Right atrium auricular region (tissue), 2 donors: ENCODE measurements at regions not wholly inside any gene's neighbourhood (a gene's known extent, or its start where the extent isn't known, plus 50 kb on each side); places are given as distances from the start of the nearest gene placed in this dataset.
"Not testable (repeated sequence)": the region's sequence is repeated elsewhere in the genome, so short reads cannot be mapped to it uniquely, and the experiment has no call there.

Experiments
- DNase-seq: peaks from one replicate; pipeline ENCODE4 v3.0.0-alpha.2; 2019; ENCODE audit warnings: low spot score
- H3K27ac ChIP-seq, 2 donors: fragments of 200-600 bp; sonication (generic); 1 replicate in 1 of 2; 2 replicates in 1 of 2; pipeline ENCODE4 v1.5.1; 2016 to 2019
- H3K27me3 ChIP-seq, 2 donors: fragments of 200-600 bp; sonication (generic); one replicate each; pipeline versions ENCODE4 v1.5.1 to v1.6.0; 2017 to 2019
- H3K36me3 ChIP-seq: fragments of 200-600 bp; sonication (generic); one replicate; pipeline ENCODE4 v1.5.1; 2016
- H3K4me1 ChIP-seq, 2 donors: fragments of 200-600 bp; sonication (generic); one replicate each; pipeline versions ENCODE4 v1.5.1 to v1.6.0; 2017 to 2019
- H3K4me3 ChIP-seq, 2 donors: fragments of 200-600 bp; sonication (generic); 1 replicate in 1 of 2; 2 replicates in 1 of 2; pipeline ENCODE4 v1.5.1; 2017 to 2019; ENCODE audit warnings: mild to moderate bottlenecking in 1 of 2, moderate library complexity in 1 of 2
- H3K9me3 ChIP-seq, 2 donors: fragments of 200-600 bp; sonication (generic); one replicate each; pipeline ENCODE4 v1.5.1; 2019
- TF ChIP-seq, protein P1 (sequence below), 2 donors: fragments of 200-600 bp; sonication (generic); IDR thresholded peaks; one replicate each; pipeline ENCODE4 v1.5.1; 2019; ENCODE audit warnings: antibody characterized with exemption in 2 of 2

DNA sequence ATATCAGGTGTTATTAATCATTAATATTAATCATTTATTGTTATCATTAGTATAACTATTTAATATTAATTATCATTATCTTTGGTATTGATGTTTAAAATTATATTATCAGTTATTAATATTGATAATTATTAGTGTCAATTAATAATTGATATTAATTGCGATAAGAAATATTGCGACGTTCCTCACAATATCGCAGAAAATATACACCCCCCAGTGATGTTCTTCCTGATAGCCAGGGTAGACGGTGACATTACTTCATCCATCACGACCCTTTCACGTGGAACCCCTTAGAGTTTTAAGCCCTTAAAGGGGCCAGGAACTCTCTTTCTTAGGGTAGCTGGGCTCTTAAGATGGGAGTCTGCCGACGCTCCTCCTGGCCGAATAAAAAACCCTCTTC is 98.6 kb upstream of the OSBPL11 start:
- TF ChIP-seq, protein P1, sequence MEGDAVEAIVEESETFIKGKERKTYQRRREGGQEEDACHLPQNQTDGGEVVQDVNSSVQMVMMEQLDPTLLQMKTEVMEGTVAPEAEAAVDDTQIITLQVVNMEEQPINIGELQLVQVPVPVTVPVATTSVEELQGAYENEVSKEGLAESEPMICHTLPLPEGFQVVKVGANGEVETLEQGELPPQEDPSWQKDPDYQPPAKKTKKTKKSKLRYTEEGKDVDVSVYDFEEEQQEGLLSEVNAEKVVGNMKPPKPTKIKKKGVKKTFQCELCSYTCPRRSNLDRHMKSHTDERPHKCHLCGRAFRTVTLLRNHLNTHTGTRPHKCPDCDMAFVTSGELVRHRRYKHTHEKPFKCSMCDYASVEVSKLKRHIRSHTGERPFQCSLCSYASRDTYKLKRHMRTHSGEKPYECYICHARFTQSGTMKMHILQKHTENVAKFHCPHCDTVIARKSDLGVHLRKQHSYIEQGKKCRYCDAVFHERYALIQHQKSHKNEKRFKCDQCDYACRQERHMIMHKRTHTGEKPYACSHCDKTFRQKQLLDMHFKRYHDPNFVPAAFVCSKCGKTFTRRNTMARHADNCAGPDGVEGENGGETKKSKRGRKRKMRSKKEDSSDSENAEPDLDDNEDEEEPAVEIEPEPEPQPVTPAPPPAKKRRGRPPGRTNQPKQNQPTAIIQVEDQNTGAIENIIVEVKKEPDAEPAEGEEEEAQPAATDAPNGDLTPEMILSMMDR (IDR thresholded peaks at IDR 0.05), result no peak
- H3K4me1 ChIP-seq, result no peaks in the 10 kb centered on the region
- DNase-seq, result no peak
- H3K9me3 ChIP-seq, result no peaks in the 10 kb centered on the region
- H3K27me3 ChIP-seq, result no peaks in the 10 kb centered on the region
- H3K4me3 ChIP-seq, result no peak overlapping the region
- H3K27ac ChIP-seq, result no peak overlapping the region
- H3K36me3 ChIP-seq, result no peaks in the 10 kb centered on the region

DNA sequence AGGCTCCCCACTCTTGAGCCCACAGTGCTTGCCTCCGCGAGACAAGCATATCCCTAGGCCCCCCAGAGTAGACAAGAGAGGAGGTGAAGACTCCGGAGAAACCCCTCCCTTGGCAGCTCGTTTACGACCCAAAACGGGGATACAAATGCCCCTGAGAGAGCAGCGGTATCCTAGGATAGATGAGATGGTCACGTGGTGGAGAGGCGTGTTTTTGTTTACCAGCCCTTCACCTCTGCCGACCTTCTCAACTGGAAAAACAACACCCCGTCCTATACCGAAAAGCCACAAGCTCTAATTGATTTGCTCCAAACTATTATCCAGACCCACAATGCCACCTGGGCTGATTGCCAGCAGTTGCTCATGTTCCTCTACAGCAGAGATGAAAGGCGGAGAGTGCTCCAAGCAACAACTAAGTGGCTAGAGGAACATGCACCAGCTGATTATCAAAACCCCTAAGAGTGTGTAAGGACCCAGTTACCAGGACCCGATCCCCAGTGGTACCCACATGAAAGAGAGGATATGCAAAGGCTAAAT is 99.5 kb upstream of the OSBPL11 start:
- Histone ChIP-seq H3K4me1 (no peaks in the 10 kb centered on the region), H3K4me3 (no peak overlapping the region), H3K27ac (no peak overlapping the region), H3K27me3 (no peaks in the 10 kb centered on the region), H3K36me3 (no peaks in the 10 kb centered on the region), H3K9me3 (no peaks in the 10 kb centered on the region)
- TF ChIP-seq, protein P1 (IDR thresholded peaks at IDR 0.05), result no peak
- DNase-seq, result no peak

DNA sequence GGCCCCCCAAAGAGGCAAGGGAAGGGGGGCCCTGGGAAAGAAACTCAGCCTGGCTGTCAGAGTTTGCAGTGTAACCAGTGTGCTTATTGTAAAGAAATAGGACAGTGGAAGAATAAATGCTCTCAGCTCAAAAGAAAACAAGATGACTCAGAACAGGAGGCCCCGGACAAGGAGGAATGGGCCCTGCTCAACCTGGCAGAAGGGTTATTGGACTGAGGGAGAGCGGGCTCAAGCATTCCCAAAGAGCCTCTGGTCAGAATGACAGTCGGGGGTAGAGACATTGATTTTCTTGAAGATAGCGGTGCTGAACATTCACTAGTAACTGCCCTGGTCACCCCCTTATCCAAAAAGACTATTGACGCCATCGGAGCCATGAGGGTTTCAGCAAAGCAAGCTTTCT is 100.4 kb upstream of the OSBPL11 start:
- no peaks in the 10 kb centered on the region for H3K9me3 ChIP-seq
- H3K4me3 ChIP-seq, result no peak overlapping the region
- H3K4me1 ChIP-seq, result no peaks in the 10 kb centered on the region
- no peaks in the 10 kb centered on the region for H3K36me3 ChIP-seq
- TF ChIP-seq, protein P1 (IDR thresholded peaks at IDR 0.05), result no peak
- no peak for DNase-seq
- H3K27ac ChIP-seq, result no peak overlapping the region
- H3K27me3 ChIP-seq, result no peaks in the 10 kb centered on the region

DNA sequence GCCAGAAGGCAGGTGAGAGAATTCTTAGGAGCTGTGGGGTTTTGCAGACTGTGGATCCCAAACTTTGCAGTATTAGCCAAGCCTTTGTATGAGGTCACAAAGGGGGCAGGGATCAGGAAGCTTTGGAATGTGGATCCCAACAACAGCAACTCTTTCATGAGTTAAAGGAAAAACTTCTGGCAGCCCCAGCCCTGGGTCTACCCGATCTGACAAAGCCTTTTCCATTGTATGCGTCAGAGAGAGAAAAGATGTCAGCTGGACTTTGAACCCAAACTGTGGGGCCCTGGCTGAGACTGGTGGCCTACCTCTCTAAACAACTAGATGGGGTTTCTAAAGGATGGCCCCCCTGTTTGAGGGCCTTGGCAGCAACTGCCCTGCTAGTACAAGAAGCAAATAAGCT is 101.8 kb upstream of the OSBPL11 start:
- not testable (repeated sequence) for H3K36me3 ChIP-seq, H3K9me3 ChIP-seq, H3K27ac ChIP-seq, DNase-seq, H3K27me3 ChIP-seq, H3K4me1 ChIP-seq, H3K4me3 ChIP-seq

DNA sequence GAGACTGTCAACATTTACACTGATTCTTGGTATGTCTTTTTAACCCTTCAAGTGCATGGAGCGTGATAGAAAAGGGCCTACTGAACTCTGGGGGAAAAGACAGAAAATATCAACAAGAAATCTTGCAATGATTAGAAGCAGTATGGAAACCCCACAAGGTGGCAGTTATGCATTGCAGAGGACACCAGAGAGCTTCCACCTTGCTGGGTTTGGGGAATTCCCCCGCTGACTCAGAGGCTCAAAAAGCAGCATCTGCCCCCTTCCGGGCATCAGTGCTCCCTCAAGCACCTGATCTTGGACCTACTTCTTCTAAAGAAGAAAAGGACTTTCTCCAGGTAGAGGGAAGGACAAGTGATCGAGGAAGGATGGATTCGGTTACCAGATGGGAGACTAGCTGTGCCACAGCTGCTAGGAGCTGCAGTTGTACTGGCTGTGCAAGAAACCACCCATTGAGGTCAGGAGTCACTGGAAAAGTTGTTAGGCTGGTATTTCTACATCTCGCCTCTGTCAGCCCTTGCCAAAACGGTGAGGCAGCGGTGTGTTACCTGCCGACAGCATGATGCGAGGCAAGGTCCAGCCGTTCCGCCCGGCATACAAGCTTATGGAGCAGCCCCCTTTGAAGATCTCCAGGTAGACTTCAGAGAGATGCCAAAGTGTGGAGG is 102.8 kb upstream of the OSBPL11 start:
- H3K36me3 ChIP-seq, DNase-seq, H3K27me3 ChIP-seq, H3K9me3 ChIP-seq, H3K27ac ChIP-seq, H3K4me1 ChIP-seq, H3K4me3 ChIP-seq: not testable (repeated sequence)

DNA sequence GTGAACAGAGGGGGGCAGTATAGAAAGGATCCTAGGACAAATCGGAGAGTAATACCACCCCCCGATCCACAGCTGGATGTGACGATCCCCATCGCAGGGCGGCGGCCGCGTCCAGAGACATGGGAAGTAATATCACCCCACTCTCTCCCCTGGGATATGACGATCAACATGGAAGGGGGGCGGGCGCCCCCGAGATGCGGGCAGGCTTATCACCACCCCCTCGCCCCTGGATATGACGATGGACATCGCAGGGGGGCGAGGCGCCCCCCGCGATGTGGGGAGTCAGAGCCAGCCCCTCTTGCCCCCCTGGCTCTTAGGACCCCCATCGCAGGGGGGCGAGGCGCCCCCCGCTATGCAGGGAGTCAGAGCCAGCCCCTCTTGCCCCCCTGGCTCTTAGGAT is 120.4 kb upstream of the OSBPL11 start:
- DNase-seq, result no peak
- Histone ChIP-seq H3K4me3 (no peak overlapping the region), H3K27ac (no peak overlapping the region), H3K36me3 (no peaks in the 10 kb centered on the region), H3K9me3 (no peaks in the 10 kb centered on the region), H3K4me1 (no peaks in the 10 kb centered on the region), H3K27me3 (no peaks in the 10 kb centered on the region)
- TF ChIP-seq, protein P1 (IDR thresholded peaks at IDR 0.05), result no peak

DNA sequence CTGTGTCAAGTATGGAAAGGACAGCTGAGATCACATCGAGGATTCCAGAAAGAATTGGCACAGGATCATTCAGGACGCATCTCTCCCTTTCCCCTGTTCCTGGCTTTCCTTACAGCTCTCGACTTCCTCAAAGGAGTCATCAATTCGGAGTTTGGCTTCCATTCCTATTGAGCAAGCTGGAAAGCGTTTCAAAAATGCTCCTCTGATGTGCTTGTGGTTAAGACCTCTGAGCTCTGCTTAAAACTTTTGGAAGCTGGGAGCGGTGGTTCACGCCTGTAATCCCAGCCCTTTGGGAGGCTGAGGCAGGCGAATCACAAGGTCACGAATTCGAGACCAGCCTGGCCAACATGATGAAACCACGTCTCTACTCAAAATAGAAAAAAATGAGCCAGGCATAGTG is 136.9 kb upstream of the OSBPL11 start:
- H3K27ac ChIP-seq, H3K4me1 ChIP-seq, DNase-seq, H3K4me3 ChIP-seq, H3K27me3 ChIP-seq, H3K9me3 ChIP-seq, H3K36me3 ChIP-seq: not testable (repeated sequence)

DNA sequence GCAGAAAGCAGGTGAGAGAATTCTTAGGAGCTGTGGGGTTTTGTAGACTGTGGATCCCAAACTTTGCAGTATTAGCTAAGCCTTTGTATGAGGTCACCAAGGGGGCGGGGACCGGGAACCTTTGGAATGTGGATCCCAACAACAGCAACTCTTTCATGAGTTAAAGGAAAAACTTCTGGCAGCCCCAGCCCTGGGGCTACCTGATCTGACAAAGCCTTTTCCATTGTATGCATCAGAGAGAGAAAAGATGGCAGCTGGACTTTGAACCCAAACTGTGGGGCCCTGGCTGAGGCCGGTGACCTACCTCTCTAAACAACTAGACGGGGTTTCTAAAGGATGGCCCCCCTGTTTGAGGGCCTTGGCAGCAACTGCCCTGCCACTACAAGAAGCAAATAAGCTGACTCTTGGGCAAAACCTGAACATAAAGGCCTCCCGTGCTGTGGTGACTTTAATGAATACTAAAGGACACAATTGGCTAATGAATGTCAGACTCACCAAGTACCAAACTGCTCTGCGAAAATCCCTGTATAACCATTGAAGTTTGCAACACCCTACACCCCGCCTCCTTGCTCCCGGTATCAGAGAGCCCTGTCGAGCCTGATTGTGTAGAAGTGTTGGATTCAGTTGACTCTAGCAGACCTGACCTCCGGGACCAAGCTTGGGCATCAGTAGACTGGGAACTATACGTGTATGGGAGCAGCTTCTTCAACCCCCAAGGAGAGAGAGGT is 146.9 kb upstream of the OSBPL11 start:
- not testable (repeated sequence) for DNase-seq, H3K27me3 ChIP-seq

DNA sequence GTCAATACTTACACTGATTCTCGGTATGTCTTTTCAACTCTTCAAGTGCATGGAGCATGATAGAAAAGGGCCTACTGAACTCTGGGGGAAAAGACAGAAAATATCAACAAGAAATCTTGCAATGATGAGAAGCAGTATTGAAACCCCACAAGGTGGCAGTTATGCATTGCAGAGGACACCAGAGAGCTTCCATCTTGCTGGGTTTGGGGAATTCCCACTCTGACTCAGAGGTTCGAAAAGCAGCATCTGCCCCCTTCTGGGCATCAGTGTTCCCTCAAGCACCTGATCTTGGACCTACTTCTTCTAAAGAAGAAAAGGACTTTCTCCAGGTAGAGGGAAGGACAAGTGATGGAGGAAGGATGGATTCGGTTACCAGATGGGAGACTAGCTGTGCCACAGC is 147.5 kb upstream of the OSBPL11 start:
- not testable (repeated sequence) for DNase-seq, H3K27ac ChIP-seq, H3K4me1 ChIP-seq

More for the DNA sequence above, 146.9 kb upstream of the OSBPL11 start:
- H3K36me3 ChIP-seq, H3K4me1 ChIP-seq, H3K4me3 ChIP-seq, H3K27ac ChIP-seq, H3K9me3 ChIP-seq: not testable (repeated sequence)

DNA sequence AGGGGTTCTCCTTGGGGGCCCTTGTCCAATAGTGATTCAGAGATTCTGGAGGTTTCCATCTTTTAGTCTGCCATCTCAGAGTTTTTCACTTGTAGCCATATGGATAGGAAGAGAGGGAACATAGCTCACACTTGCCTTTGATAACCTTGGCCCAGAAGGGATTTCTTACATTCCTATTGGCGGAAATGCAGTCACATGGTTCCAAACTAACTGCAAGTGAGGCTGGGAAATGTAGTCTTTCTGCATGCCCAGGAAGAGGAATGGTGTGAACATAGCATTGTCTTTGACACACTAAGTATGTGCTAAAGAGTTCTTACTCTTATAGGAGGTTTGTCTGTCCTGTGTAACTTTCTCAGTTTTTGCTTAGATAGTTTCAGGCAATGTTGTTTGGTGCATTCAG is 161.8 kb upstream of the OSBPL11 start:
- DNase-seq, H3K36me3 ChIP-seq, H3K4me3 ChIP-seq, H3K4me1 ChIP-seq, H3K27ac ChIP-seq, H3K9me3 ChIP-seq, H3K27me3 ChIP-seq: not testable (repeated sequence)

More for the DNA sequence above, 147.5 kb upstream of the OSBPL11 start:
- H3K9me3 ChIP-seq, H3K36me3 ChIP-seq, H3K27me3 ChIP-seq, H3K4me3 ChIP-seq: not testable (repeated sequence)
